GM23248 (cell line): ENCODE measurements at regions not wholly inside any gene's neighbourhood (a gene's known extent, or its start where the extent isn't known, plus 50 kb on each side); places are given as distances from the start of the nearest gene placed in this dataset.

Experiments
- EZH2 ChIP-seq: fragments of 200-600 bp; sonication (generic); IDR thresholded peaks from 2 replicates; pipeline ENCODE4 v1.6.1; 2018; ENCODE audit warnings: antibody characterized with exemption, mild to moderate bottlenecking; ENCODE audit not compliant: insufficient read depth, poor library complexity, severe bottlenecking
- EZH2phosphoT487 ChIP-seq: fragments of 200-600 bp; sonication (generic); IDR thresholded peaks from 2 replicates; pipeline ENCODE4 v1.6.1; 2018; ENCODE audit warnings: antibody characterized with exemption, moderate library complexity, mild to moderate bottlenecking, low read depth; ENCODE audit not compliant: insufficient read depth

- TF ChIP-seq EZH2 (no peak), EZH2phosphoT487 (no peak)
These were observed 454.7 kb downstream of the DIPK2A start for GRCh38 chr3:144426366-144426765.
